LoVo (cell line): ENCODE measurements at regions not wholly inside any gene's neighbourhood (a gene's known extent, or its start where the extent isn't known, plus 50 kb on each side); places are given as distances from the start of the nearest gene placed in this dataset.
"Not testable (repeated sequence)": the region's sequence is repeated elsewhere in the genome, so short reads cannot be mapped to it uniquely, and the experiment has no call there.

Source experiments
- DNase-seq: peaks from one replicate; pipeline ENCODE4 v3.0.0-alpha.2; 2016; ENCODE audit warnings: low spot score

DNA sequence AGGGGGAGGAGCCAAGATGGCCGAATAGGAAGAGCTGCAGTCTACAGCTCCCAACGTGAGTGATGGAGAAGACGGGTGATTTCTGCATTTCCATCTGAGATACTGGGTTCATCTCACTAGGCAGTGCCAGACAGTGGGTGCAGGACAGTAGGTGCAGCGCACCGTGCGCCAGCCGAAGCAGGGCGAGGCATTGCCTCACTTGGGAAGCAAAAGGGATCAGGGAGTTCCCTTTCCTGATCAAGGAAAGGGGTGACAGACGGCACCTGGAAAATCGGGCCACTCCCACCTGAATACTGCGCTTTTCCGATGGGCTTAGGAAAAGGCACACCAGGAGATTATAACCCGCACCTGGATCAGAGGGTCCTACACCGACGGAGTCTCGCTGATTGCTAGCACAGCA, 121.1 kb upstream of the SESTD1 start:
- DNase-seq, result not testable (repeated sequence)

DNA sequence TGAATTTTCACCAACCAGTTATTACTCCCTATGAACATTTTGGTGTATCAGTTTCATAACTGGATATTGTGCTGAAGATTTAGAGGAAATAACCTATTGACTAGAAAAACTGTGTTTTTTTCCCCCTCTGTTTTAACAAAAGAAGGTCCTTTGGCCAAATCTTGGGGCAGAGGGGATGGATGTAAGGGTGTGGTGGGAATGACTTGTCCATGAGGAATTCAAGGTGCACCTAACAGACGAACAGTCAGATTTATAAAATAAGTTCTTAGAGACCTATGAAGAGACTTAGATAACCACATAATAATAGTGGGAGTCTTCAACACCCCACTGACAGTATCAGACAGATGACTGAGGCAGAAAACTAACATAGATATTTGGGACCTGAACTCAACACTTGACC, 119.3 kb upstream of the SESTD1 start:
- DNase-seq, result no peak

DNA sequence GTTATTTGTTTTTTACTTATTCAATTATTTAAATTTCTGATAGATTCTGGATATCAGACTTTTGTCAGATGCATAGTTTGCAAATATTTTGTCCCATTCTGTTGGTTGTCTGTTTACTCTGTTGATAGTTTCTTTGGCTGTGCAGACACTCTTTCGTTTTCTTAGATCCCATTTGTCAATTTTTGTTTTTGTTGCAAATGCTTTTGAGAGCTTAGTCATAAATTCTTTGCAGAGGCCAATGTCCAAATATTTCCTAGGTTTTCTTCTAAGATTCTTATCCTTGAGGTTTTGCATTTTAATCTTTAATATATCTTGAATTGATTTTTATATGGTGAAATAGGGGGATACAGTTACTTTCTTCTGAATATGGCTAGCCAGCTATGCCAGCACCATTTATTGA, 112.7 kb upstream of the SESTD1 start:
- DNase-seq, result no peak

DNA sequence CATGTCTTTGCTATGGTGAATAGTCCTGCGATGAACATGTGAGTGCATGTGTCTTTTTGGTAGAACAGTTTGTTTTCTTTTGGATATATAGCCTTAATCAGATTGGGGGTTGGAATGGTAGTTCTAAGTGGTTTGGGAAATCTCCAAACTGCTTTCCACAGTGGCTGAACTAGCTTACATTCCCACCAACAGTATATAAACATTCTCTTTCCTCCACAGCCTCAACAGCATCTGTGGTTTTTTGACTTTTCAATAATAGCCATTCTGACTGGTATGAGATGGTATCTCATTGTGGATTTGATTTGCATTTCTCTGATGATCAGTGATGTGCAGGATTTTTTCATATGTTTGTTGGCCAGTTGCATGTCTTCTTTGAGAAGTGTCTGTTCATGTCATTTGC, 112.2 kb upstream of the SESTD1 start:
- no peak for DNase-seq

DNA sequence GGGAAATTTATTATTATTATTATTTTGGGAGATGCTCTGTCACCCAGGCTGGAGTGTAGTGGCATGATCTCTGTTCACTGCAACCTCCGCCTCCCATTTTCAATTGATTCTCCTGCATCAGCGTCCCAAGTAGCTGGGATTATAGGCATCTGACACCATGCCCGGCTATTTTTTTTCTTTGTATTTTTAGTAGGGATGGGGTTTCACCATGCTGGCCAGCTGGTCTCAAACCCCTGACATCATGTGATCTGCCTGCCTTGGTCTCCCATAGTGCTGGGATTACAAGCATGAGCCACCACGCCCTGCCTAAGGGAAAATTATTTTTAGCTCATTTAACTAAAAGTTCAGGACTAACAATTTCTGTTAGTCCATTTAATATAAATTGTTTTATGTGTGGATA, 109.2 kb upstream of the SESTD1 start:
- DNase-seq, result no peak

DNA sequence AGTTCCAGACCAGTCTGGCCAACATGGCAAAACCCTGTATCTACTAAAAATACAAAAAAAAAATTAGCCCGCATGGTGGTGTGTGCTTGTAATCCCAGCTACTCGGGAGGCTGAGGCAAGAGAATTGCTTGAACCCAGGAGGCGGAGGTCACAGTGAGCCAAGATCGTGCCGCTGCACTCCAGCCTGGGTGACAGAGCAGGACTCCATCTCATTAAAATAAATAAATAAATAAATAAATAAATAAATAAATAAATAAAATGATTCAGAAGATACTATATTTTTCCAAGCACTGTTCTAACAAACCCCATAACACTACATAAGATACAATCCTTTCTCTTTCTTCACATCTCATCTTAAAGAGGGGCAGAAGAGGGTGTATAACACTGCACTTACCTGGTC, 100.9 kb upstream of the SESTD1 start:
- DNase-seq, result not testable (repeated sequence)

DNA sequence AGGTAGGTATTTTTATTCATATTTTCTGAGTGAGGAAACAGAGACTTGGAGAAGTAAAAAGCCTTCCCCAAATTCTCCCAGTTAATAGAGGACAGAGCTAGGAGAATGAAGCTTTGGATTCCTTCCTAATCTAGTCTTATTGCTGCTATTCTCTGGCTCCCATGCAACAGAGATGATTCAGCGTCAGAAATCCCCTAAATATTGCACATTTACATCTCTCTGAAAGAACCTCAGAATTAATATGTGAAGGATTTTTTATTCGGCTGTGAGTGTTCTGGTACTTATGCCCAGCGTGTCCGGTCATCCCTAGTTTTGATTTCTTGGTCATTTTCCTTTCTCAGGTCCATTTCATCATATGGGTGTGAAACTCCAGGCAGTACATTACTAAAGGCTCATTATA, 91.2 kb upstream of the SESTD1 start:
- no peak for DNase-seq

DNA sequence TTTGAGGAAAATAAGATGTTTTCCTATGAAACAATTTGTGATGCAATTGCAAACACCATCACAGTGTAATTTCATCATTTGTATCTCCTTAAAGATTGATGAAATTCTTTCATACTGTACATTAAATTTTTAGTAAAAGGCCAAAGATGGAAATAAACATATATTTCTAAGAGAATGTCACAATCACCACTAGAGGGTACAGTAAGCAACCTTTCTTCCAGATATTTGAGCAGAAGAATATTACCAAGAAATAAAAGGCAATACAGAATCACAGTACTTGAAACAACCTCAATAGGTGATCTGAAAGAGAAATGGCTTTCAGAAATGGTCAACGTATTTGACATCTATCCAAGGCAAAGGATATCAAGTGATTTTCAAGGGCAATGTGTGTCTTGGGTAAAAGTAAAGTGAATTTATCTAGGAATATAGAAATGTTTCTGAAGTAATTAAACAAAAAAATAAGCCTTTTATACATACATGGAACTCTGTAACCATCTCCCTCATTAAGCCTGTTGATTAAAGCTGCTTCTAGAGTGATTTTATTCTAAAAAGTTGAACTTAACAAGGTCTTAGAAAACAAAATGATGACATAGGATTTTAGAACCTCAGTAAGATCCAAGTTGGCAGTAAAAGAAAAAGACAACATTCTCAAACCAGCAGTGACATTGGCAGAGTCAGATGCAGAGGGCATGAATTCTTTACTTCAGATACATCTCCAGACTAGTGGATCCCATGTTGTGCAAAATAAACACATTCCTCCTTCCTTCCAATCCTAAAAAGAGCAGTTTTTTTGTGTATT, 90.3 kb upstream of the SESTD1 start:
- DNase-seq, result no peak

DNA sequence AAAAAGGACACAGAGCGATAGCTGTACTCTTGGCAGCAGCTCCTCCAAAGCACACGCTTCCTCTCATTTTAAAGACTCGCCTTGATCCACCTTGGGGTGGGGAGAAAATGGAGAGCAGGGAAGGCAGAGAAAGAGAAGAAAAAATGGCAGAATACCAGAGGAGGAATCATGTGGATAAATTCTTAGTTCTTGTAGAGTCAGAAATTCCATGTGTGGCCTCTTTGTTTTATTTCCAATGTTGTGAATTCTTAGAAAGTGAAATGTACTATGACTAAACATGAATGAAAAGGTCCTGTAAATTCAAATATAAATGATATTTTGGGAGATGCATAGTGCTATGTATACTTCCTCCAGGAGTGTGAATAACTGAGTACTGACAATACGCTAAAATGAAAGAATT, 89.7 kb upstream of the SESTD1 start:
- no peak for DNase-seq

DNA sequence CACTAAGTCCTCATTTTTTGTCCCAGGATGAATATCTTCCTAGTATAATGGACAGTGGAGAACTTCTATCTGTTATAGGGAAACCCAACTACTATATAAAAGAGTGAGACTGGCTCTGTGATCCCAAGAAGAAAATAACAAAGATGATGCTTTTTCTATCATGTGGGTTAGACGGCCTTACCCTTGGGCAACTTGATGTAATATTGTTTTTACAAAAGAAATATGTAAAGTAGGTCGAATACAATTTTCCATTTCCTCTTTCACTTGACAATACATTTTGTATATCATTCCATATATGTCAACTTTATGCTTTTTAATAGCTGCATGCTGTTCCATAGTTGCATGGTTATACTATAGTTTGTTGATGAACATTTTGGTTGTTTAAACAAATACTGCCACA, 87.5 kb upstream of the SESTD1 start:
- no peak for DNase-seq

DNA sequence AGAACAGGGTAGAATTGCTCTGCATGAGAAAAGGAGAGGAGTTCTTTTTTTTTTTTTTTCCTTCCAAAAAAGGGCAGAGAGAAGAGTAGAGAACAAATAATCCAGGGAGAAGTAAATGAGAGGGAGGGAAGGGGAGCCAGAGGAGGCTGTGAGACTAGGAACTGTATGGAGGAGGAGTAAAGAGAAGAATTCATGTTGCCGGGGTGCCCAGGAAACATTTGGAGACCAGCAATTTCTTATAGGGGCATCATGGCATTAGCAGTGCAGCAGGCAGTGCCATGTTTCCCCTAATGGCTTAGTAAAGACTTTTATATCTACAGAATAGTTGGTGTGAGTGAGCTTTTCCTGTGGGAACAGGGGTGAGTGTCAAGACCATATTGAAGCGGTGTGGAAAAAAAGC, 86.4 kb upstream of the SESTD1 start:
- DNase-seq, result no peak

DNA sequence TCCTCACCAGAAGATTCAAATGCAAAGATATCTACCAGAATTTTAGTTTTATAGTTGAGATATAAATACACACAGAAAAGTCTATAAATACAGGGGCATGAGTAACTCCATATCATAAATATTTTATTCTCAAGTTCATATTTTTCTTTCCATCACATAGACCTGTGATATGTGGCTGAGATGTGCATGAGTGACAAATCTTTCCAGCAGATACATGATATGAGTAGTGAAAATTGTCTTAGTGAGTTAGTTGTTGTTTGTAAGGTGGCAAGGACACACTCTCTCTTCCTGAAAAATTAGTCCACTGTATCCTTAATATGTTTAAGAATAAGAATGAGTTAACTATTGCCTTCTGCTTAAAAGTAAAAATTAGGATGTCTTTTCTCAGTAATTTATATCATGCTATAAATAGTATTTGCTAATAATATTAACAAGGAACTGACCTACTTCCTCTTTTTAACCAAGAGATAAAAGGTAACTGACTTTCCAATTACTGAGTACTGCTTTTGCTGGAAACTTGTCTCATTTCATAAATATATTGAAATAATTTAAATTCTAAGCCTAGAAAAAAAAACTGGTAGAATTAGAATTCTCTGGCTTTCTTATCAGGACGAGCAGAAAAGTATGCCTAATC, 85.2 kb upstream of the SESTD1 start:
- DNase-seq, result no peak

DNA sequence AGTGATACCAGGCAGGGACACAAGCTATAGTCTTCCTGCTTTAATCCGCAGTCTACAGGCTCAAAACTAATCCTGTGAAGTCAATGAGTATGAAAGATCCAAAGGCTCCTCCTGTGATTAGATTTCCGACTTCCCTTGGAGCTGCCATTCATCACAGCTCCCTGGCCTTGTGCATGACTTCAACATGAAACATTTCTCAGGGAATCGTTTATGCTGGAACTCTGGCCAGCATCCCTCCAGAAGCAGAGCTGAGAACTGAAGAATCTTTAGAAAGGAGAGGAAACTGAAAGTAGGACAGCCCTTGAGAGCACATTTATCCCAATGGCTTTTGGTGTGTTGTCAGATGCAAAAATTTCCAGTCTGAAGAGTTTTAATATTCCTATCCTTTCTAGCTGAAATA, 84.3 kb upstream of the SESTD1 start:
- DNase-seq, result no peak

DNA sequence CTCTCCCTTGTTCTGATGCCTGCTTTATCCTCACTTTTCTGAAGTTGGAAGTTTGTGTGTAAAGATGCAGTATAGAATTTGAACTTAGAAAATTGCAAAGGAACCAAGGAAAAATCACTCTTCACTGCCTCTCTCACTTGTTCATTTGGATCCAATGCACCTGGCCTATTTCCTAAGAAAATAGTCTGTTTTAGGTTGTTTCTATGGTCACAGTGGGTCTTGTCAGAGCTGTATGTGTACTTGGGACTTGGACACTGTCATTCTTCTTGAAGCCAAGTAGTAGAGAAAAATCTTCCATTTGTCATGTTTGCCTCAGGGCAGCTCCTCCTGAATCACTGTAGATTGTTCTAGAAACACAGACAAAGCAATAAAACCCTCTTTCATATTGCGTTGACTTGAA, 80.3 kb upstream of the SESTD1 start:
- DNase-seq, result no peak

DNA sequence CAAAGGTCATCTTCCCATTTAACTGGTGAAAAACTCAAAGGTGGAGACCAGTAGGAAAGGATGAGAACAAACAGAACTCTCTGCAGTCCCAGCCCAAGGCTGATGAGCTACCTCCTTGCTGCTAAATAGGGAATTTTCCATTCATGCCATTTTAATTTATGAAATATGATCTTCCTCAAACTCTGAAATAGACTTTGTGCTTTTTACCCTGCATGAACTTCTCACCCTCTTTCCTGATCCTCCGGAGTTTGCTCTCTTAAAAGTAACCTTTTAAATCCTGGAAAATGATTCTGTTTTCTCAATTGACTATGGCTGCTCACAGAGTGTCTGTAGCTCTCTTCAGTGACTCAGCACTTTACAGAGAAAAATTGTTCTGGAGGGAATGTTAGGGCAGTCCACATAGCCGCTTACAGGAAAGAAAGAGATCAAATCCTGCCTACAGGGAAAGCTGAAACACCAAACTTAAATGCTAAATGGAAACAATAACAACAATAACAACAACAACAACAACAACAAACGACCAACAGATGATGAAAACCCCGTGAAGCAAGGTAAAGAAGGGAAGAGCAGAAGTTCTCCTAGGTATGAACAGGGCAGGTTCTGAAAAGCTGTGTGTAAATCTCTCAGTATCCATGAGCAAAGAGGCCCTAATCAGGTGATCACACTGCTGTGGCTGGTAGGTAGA, 79.8 kb upstream of the SESTD1 start:
- DNase-seq, result peak; percentile 12

DNA sequence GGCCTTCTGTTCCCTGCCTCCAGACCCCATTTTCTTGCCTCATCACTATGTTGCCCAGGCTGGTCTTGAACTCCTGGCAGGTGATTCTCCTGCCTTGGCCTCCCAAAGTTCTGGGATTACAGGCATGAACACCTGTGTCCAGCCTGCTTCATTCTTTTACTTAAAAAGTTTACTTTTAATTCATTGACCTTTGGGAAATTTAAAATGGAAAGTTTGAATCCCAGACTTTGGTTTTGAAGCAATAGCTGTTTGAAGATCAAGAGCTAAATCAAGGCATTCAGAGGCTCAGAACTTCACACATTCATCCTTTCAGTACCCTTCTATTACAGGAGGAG, 79.3 kb upstream of the SESTD1 start:
- DNase-seq, result no peak

DNA sequence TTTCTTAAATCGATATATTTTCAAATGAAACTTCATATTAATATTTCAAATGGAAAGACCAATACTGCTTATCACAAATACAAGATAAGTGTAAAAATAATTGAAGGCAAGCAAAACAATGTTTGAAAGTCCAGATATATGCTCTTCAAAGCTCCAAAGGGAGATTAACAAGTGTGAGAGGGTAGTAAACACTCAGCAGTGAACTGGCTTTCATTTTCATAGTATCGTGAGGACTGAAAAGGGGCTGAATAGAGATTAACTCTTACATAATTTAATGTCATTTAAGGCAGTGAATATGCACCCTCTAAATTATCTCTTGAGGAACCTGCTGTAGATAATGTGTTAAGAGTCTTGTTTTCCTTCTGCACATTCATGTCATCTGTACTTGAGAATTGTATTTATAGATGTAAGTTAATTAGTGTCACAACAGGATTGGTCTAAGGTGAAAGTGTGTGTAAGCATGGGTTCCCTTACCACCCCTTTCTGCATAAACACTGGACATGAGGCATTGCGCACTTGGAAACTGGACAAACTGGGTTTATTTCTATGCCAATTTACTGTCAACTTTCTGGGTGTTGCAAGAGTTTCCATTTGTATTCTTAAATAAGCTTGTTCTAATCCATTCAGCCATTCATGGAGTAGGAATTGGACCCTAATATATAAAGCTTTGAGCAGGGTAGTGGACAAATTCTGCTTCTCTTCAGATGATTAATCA, 76.7 kb upstream of the SESTD1 start:
- DNase-seq, result no peak

DNA sequence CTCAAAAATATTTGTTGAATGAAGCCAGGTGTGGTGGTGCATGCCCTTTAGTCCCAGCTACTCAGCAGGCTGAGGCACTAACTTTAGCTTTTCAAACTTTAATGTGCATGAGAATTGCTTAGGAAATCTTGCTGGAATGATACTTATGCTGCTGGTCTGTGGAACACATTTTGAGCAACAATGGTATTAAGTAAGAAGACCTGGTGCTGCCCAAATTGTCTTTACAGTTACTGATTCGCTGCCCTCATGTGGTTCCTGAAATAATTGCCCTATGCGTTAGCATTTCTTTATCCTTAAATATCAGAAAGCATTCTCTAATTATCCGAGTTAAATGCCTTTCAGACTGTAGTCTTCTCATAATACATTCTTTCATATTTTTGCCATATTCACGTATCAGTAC, 76.0 kb upstream of the SESTD1 start:
- no peak for DNase-seq

DNA sequence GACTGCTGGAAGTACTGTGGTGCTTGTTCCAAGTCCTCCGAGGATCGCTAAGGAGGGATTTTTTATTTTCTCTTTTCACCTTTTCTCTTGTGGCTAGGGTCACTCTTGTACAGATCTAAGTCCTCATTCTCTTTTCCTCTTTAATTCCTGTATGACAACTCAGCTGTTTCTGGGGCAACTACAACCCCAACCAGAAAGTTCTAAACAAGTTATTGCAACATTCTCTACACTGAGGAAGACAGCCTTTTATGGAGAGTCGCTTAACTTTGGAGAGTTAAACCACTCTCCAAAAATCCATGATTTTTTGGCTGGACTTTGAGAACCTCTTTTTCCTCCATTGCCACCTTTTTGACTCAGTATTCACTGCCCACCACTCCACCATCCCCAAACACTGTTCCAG, 74.0 kb upstream of the SESTD1 start:
- DNase-seq, result no peak

DNA sequence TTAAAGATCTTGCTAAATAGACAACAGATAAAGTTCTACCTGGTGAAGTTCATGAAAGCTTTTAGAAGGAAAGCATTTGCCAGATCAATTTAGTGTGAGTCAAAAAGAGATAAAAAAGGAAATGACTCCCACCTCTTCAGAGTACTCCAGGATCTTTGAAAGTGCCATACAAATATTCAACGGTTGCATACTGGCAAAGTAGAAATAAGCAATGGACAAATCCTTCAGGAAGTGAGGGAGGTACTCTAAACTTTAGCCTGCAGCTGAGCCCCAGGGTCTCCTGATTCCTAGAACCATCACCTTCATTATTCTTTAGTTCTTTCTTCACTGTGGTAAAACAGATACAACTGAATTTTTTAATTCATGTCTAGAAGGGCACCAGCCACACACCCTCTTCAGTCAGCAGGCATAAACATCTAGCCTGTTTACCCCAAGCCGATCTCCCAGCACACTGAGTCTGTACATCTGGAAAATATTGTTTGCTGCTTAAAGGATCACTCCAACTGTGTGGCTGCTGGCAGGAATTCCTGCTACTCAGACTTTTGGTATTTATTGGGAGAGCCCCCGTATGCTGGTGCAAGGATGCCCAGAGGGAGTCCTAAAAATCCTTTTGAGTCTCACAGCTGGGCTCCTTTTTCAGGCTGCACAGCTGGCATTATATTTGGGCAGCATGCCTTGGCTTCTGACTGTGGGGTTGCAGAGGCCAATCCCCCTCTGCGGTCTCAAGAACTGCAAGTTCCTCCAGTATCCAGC, 72.3 kb upstream of the SESTD1 start:
- DNase-seq, result no peak

DNA sequence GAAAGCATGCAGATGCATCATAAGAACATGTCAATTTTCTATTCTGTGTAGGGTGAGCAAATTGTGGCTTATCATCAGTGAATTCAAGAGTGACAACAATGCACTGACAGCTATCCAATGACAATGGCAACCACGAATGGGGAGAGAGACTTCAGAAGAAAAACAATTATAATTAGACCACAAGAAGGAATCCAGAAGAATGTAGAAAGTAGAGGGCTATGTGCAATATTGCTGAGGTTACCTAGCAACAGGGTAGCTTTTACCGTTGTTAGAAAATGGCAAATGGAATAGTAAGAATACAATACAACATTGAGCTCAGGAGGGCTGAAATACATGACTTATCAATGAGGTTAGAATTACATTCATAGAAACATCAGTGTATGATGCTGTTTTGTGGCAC, 71.1 kb upstream of the SESTD1 start:
- DNase-seq, result no peak

DNA sequence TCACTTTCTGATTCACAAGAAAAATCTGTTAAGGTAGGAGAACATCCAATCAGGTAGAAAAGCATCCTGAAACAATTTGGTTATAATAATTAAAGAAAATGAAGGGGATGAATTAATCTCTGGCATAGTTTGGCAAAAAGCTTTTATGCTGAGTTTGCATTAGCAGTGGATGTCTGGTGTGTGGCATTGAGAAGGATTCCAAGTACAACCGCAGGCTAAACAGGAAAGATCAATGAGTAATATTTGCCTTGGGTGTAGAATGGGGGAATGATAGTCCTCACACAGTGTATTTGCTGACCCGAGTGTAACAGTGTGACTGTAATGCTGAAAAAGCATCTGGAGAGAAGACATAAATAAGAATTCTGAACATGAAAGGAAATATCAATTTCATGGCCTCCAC, 68.3 kb upstream of the SESTD1 start:
- no peak for DNase-seq
